Retinal pigment epithelial cell (primary cell): ENCODE measurements at regions not wholly inside any gene's neighbourhood (a gene's known extent, or its start where the extent isn't known, plus 50 kb on each side); places are given as distances from the start of the nearest gene placed in this dataset.

ENCODE experiments used
- DNase-seq: peaks from one replicate; pipeline ENCODE4 v3.0.0-alpha.2; 2010; ENCODE audit warnings: low read depth
- H3K4me3 ChIP-seq: 2 replicates; pipeline ENCODE4 v1.5.1; 2011; ENCODE audit warnings: mild to moderate bottlenecking, low read length, control low read depth, moderate library complexity
- TF ChIP-seq, protein P1 (sequence below): conservative IDR thresholded peaks from 2 replicates; pipeline ENCODE4 v1.5.1; 2011; ENCODE audit warnings: low read depth, low read length, control low read depth, inconsistent platforms

DNA sequence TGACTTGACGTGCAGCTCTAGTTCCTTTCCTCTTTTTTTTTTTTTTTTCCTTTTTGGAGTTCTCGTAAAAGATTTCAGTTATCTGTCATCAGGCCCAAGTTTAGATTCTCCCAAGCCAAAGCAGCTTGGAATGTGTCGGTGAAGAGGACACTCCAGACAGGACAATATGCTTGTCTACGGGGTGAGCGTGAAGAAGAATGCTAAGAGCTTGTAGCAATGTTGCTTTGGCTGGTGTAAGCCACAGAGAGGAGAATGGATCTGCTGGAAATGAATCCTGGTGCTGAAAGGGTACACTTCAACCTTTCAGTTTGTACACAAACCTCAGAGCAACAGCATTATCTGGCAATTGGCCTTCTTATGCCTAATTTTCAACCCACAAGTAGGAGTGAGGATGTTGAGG is 92.4 kb downstream of the ISL1 start:
- H3K4me3 ChIP-seq = no peak overlapping the region
- DNase-seq = no peak
- TF ChIP-seq, protein P1, sequence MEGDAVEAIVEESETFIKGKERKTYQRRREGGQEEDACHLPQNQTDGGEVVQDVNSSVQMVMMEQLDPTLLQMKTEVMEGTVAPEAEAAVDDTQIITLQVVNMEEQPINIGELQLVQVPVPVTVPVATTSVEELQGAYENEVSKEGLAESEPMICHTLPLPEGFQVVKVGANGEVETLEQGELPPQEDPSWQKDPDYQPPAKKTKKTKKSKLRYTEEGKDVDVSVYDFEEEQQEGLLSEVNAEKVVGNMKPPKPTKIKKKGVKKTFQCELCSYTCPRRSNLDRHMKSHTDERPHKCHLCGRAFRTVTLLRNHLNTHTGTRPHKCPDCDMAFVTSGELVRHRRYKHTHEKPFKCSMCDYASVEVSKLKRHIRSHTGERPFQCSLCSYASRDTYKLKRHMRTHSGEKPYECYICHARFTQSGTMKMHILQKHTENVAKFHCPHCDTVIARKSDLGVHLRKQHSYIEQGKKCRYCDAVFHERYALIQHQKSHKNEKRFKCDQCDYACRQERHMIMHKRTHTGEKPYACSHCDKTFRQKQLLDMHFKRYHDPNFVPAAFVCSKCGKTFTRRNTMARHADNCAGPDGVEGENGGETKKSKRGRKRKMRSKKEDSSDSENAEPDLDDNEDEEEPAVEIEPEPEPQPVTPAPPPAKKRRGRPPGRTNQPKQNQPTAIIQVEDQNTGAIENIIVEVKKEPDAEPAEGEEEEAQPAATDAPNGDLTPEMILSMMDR = no peak

DNA sequence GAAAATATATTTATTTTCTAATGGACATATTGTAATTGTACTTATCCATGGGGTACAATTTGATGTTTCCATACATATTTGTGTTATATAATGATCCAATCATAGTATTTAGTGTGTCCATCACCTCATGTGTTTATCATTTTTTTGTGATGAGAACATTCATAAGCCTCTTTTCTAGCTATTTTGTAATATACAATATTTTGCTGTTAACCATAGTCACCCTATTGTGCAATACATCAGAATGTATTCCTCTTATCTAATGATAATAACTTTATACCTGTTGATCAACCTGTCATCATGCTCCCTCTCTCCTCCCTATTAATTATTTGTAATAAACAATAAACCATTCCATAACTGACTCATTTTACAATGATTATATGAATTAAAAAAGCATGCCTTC is 93.2 kb downstream of the ISL1 start:
- no peak for DNase-seq
- TF ChIP-seq, protein P1 = no peak
- H3K4me3 ChIP-seq = no peak overlapping the region

DNA sequence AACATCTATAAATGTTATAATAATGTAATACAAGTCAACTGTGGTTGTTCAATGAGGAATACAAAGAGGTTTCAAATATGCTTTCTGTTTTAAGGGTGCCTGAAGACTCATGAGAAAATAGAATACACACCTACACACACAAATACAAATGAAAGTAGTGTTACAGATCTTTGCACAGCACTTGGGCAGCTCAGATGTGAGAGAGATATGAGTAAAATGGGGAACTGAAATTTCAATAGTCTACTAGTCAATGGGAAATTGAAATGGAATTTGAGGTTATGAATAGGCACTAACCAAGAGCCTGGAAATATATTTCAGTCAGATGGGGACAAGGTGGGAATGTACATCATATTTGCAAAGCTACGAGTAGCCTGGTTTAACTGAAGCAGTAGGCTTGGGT is 96.6 kb downstream of the ISL1 start:
- TF ChIP-seq, protein P1 = no peak
- no peak for DNase-seq
- H3K4me3 ChIP-seq = no peak overlapping the region

DNA sequence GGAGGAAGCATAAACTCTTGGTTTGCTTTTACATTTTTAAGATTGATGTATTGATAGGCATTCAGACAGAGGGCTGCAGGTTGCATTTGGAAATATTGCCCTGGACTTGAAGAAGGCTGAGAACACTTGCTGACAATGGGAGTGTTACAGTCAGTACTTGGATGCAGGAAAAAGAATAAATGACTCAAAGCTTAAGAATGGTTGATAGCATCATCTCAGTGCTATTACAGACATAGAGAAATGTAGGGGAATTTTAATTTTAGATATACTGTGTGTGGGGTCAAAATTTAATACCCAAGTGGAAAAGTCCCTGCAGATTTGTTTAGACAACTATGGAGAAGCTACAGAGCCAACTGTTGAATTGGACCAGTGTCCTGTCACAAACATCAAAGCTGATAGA is 101.1 kb downstream of the ISL1 start:
- no peak overlapping the region for H3K4me3 ChIP-seq
- DNase-seq = no peak
- TF ChIP-seq, protein P1 = no peak

DNA sequence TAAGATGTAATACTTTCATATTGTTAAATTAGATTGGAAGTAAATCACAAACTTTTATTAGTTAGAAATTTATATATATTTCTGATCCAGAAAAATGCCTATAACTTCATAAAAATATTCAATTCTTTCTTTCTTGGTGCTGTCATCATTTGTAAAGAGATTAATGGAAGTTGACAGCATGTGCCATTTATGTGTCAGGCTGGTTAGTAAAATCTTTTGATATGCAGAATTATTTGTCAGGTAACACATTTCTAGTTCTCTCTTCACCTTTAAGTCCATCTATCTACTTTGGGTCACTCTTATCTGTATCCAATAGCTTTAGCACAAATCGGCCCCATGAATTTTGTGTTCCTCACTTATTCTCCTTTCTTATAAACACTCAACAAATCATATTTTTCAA is 102.9 kb downstream of the ISL1 start:
- no peak for DNase-seq
- TF ChIP-seq, protein P1 = no peak
- H3K4me3 ChIP-seq = no peak overlapping the region

DNA sequence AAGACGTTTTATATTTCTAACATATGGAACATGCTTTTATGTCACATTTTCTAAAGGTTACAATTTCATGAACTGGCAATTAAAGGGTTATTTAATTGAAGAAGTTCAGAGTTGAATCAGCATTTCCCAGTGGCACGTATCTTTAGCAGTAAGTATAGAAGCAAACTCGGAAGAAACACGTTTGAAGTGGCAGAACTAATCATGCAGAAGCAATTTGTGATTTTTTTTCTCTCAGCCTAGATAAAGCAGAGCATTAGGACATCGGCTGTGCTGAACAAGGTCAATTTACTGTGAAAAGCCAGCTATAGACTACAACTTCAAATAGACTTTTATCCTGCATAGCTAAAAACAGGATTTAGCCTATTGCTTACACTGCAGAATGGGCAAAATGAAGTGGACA is 104.7 kb downstream of the ISL1 start:
- no peak for DNase-seq
- H3K4me3 ChIP-seq = no peak overlapping the region
- TF ChIP-seq, protein P1 = no peak

DNA sequence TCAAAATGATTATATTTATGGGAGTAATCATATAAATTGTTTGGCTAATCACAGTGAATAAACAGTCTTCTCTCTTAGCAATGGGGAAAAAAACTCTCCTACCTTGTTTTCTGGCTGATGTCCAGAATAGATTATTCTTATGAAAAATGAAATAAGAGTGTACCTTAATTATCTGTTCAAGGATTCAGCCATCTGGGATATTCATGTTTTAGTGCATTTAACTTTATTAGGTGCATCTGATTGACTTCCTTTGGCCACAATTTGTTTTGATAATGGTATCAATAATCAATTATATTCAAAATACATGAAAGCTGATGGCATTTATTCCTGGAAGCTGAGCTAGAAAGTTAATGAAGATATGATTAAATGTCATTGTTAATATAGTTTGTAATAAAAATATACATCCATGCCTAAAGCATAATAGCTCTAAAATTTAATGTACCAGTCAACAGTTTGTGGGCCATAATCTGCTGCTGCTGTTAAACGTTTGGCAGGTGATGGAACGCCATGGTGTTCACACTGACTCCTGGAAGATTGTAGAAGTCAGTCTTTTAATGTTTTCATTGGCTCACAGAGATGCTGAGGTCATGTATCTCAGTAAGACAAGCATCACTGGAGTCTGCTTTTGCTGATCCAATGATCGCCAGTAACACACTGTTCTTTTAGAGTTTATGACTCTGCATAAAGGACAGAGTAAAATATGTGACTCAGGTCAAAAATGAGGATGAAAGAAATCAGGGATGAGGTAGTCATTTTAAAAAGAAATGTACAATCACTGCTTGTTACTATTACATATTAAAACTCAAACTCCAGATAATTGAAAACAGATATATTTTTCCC is 105.8 kb downstream of the ISL1 start:
- H3K4me3 ChIP-seq = no peak overlapping the region
- no peak for DNase-seq
- TF ChIP-seq, protein P1 = no peak
